ENCODE measurements at regions not wholly inside any gene's neighbourhood (a gene's known extent, or its start where the extent isn't known, plus 50 kb on each side); places are given as distances from the start of the nearest gene placed in this dataset.

DNA sequence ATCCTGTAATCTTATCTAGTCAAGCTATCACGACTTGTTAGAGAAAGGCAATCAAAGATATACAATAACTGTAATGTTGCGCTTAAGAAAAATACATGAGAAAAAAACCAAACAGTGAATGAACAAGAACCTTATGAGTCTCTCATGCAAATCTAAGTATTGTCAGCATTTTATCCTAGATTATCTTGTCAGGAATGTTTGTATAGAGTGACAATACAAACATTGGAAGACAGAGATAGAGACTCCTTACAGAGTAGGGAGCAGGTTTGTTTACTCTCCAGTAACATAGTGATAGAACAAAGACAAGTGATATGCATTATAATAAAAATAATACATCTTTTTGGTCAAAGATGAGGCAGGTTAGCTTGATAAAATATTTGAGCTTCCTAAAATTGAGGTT, 444.8 kb downstream of the SLITRK5 start:
- in situ Hi-C loops (cut with MboI; ENCODE audit: low sequenced_read_pairs) = no loop called here
- H3K18ac ChIP-seq (ENCODE audit: low read depth, low read length) = no peak overlapping the region
- BruUV-seq (replicated peaks) = no TSS peak
- ChIA-PET POLR2A (ENCODE audit: unreplicated experiment) (no interaction called here), CTCF (no interaction called here)
- H3K9me3 ChIP-seq (ENCODE audit: control insufficient read depth, insufficient read depth, low read length) = no peaks in the 10 kb centered on the region
- no peaks in the 10 kb centered on the region for H3K36me3 ChIP-seq (ENCODE audit: control insufficient read depth, insufficient read depth, low read length)
- no peaks in the 10 kb centered on the region for H4K20me1 ChIP-seq (ENCODE audit: insufficient read depth, low read length)
- no peak overlapping the region for H2AK9ac ChIP-seq (replicated peaks; ENCODE audit: low read depth, low read length, poor library complexity)
- H3K4me3 ChIP-seq (ENCODE audit: insufficient read depth, low read depth, low read length) = no peak overlapping the region
- no peak overlapping the region for H3K27ac ChIP-seq (ENCODE audit: insufficient read depth, low read length)
- no peaks in the 10 kb centered on the region for H3K79me1 ChIP-seq (ENCODE audit: low read depth in 1 of 2, low read length in 2 of 2)
- no peak overlapping the region for H2BK120ac ChIP-seq (ENCODE audit: low read depth, low read length)
- no peak overlapping the region for H3K4ac ChIP-seq (ENCODE audit: low read depth, low read length)
- no peak overlapping the region for H3K4me2 ChIP-seq (ENCODE audit: low read depth, low read length)
- H3K9me1 ChIP-seq (ENCODE audit: insufficient read depth, low read length) = no peaks in the 10 kb centered on the region
- no peak overlapping the region for H4K5ac ChIP-seq (ENCODE audit: low read depth, low read length)
- dilution Hi-C loops (cut with HindIII; ENCODE audit: low sequenced_read_pairs, unreplicated experiment) = no loop called here
- WGBS, 2 experiments (ENCODE audit: extremely low coverage in 2 of 2, insufficient read length in 1 of 2) = no CpG with 5 or more reads among the region's 2 CpGs
- H2BK20ac ChIP-seq (ENCODE audit: low read depth, low read length) = no peak overlapping the region
- no peaks in the 10 kb centered on the region for H3K4me1 ChIP-seq (ENCODE audit: control insufficient read depth, insufficient read depth, low read length)
- no peak overlapping the region for H2AFZ ChIP-seq (replicated peaks; ENCODE audit: low read length, poor library complexity)
- no peak overlapping the region for H3K56ac ChIP-seq (ENCODE audit: extremely low read depth, insufficient read depth, low read length)
- no peak for ATAC-seq (ENCODE audit: low read depth)
- no peak for DNase-seq
- no peak overlapping the region for H4K91ac ChIP-seq (ENCODE audit: insufficient read depth, low read depth, low read length)
- intact Hi-C loops (cut with micrococcal nuclease) = no loop called here
- H3K23ac ChIP-seq (ENCODE audit: low read depth, low read length) = no peak overlapping the region
- H2BK15ac ChIP-seq (ENCODE audit: low read depth, low read length) = no peak overlapping the region
- H4K8ac ChIP-seq (ENCODE audit: low read depth in 2 of 2, low read length in 2 of 2) = no peak overlapping the region
- no peak overlapping the region for H3K9ac ChIP-seq (ENCODE audit: low read depth, low read length)
- H3K27me3 ChIP-seq (ENCODE audit: control insufficient read depth, insufficient read depth, low read length) = no peaks in the 10 kb centered on the region
- H3K14ac ChIP-seq (replicated peaks; ENCODE audit: low read depth, low read length) = no peak overlapping the region
- H2AK5ac ChIP-seq (ENCODE audit: low read depth, low read length) = no peak overlapping the region
- no peak overlapping the region for H2BK5ac ChIP-seq (ENCODE audit: low read depth, low read length, poor library complexity, severe bottlenecking)
- TF ChIP-seq CTCF (conservative IDR thresholded peaks at IDR 0.05; ENCODE audit: low read depth, low read length) (no peak), CEBPB (IDR thresholded peaks at IDR 0.05; ENCODE audit: low read depth, low read length) (no peak), MAFK (IDR thresholded peaks at IDR 0.05; ENCODE audit: low read depth, low read length) (no peak), MXI1 (IDR thresholded peaks at IDR 0.05; ENCODE audit: borderline replicate concordance, low read depth, low read length) (no peak), FOS (IDR thresholded peaks at IDR 0.05; ENCODE audit: low read depth, low read length) (no peak), USF2 (IDR thresholded peaks at IDR 0.05; ENCODE audit: low read depth, low read length) (no peak), RAD21 (IDR thresholded peaks at IDR 0.05; ENCODE audit: low read length) (no peak), CHD1 (IDR thresholded peaks at IDR 0.05; ENCODE audit: low read depth, low read length) (no peak), POLR2A (IDR thresholded peaks at IDR 0.05; ENCODE audit: low read depth, low read length) (no peak), RCOR1 (IDR thresholded peaks at IDR 0.05; ENCODE audit: insufficient replicate concordance, low read length) (no peak), NFE2L2 (IDR thresholded peaks at IDR 0.05; ENCODE audit: low read depth, low read length) (no peak), RFX5 (IDR thresholded peaks at IDR 0.05; ENCODE audit: low read depth, low read length) (no peak), BHLHE40 (IDR thresholded peaks at IDR 0.05; ENCODE audit: low read depth, low read length) (no peak), MAZ (IDR thresholded peaks at IDR 0.05; ENCODE audit: borderline replicate concordance, low read depth, low read length) (no peak), SMC3 (IDR thresholded peaks at IDR 0.05; ENCODE audit: low read depth, low read length) (no peak)
- TF ChIP-seq, protein P1, sequence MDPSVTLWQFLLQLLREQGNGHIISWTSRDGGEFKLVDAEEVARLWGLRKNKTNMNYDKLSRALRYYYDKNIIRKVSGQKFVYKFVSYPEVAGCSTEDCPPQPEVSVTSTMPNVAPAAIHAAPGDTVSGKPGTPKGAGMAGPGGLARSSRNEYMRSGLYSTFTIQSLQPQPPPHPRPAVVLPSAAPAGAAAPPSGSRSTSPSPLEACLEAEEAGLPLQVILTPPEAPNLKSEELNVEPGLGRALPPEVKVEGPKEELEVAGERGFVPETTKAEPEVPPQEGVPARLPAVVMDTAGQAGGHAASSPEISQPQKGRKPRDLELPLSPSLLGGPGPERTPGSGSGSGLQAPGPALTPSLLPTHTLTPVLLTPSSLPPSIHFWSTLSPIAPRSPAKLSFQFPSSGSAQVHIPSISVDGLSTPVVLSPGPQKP (IDR thresholded peaks at IDR 0.05; ENCODE audit: borderline replicate concordance, low read depth, low read length) = no peak

All from IMR-90 (cell line).